ENCODE measurements at regions not wholly inside any gene's neighbourhood (a gene's known extent, or its start where the extent isn't known, plus 50 kb on each side); places are given as distances from the start of the nearest gene placed in this dataset.

DNA sequence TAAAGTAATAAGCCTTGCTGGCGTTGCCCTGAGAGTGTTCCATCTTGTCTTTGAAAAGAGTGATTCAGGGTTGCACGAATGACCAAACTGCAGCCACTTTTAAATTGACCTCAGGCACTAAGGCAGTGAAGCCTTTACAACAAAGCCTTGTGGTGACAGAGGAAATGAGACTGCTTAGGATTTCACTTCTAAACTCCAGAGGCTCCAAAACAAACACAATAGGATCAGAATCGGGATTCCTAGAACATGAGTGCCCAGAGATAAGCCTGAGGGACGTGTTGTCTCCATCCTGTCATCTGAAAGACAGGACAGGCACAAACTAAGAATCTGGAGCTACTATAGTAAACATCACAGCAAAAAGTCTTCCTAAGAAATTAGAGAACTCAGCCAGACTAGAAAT is 405.2 kb downstream of the PPARGC1A start:
- no peak for TF ChIP-seq HNF4A (conservative IDR thresholded peaks at IDR 0.05)
- TF ChIP-seq, protein P1, sequence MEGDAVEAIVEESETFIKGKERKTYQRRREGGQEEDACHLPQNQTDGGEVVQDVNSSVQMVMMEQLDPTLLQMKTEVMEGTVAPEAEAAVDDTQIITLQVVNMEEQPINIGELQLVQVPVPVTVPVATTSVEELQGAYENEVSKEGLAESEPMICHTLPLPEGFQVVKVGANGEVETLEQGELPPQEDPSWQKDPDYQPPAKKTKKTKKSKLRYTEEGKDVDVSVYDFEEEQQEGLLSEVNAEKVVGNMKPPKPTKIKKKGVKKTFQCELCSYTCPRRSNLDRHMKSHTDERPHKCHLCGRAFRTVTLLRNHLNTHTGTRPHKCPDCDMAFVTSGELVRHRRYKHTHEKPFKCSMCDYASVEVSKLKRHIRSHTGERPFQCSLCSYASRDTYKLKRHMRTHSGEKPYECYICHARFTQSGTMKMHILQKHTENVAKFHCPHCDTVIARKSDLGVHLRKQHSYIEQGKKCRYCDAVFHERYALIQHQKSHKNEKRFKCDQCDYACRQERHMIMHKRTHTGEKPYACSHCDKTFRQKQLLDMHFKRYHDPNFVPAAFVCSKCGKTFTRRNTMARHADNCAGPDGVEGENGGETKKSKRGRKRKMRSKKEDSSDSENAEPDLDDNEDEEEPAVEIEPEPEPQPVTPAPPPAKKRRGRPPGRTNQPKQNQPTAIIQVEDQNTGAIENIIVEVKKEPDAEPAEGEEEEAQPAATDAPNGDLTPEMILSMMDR (IDR thresholded peaks at IDR 0.05; ENCODE audit: low read depth, low read length, missing input control): no peak
- TF ChIP-seq EGR1 (IDR thresholded peaks at IDR 0.05; ENCODE audit: low read depth in 2 of 2): no peak
- TF ChIP-seq, protein P2, sequence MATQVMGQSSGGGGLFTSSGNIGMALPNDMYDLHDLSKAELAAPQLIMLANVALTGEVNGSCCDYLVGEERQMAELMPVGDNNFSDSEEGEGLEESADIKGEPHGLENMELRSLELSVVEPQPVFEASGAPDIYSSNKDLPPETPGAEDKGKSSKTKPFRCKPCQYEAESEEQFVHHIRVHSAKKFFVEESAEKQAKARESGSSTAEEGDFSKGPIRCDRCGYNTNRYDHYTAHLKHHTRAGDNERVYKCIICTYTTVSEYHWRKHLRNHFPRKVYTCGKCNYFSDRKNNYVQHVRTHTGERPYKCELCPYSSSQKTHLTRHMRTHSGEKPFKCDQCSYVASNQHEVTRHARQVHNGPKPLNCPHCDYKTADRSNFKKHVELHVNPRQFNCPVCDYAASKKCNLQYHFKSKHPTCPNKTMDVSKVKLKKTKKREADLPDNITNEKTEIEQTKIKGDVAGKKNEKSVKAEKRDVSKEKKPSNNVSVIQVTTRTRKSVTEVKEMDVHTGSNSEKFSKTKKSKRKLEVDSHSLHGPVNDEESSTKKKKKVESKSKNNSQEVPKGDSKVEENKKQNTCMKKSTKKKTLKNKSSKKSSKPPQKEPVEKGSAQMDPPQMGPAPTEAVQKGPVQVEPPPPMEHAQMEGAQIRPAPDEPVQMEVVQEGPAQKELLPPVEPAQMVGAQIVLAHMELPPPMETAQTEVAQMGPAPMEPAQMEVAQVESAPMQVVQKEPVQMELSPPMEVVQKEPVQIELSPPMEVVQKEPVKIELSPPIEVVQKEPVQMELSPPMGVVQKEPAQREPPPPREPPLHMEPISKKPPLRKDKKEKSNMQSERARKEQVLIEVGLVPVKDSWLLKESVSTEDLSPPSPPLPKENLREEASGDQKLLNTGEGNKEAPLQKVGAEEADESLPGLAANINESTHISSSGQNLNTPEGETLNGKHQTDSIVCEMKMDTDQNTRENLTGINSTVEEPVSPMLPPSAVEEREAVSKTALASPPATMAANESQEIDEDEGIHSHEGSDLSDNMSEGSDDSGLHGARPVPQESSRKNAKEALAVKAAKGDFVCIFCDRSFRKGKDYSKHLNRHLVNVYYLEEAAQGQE (IDR thresholded peaks at IDR 0.05): no peak
- no peak for TF ChIP-seq SP1 (IDR thresholded peaks at IDR 0.05)
- Histone ChIP-seq H3K4me3 (ENCODE audit: low read depth in 1 of 3, low read length in 3 of 3) (no peak overlapping the region), H3K36me3 (ENCODE audit: control insufficient read depth in 4 of 4, insufficient read depth in 3 of 4, low read depth in 1 of 4, low read length in 3 of 4) (no peaks in the 10 kb centered on the region), H3K27me3 (ENCODE audit: control insufficient read depth in 4 of 4, insufficient read depth in 4 of 4, low read length in 3 of 4) (no peaks in the 10 kb centered on the region), H3K27ac (ENCODE audit: low read depth in 1 of 2, low read length in 2 of 2) (no peak overlapping the region), H3K4me1 (ENCODE audit: control insufficient read depth in 4 of 4, insufficient read depth in 4 of 4, low read length in 3 of 4) (no peaks in the 10 kb centered on the region), H3K9me3 (ENCODE audit: control insufficient read depth in 4 of 4, low read length in 3 of 4) (no peaks in the 10 kb centered on the region), H3K9ac (ENCODE audit: low read depth in 1 of 2, low read length in 2 of 2) (no peak overlapping the region)
- 23% methylated on average over 4 of the region's 4 CpGs for WGBS
- no peak for DNase-seq (ENCODE audit: low spot score)

- Histone ChIP-seq H3K9ac (ENCODE audit: low read depth in 1 of 2, low read length in 2 of 2) (no peak overlapping the region), H3K27ac (ENCODE audit: low read depth in 1 of 2, low read length in 2 of 2) (no peak overlapping the region), H3K4me1 (ENCODE audit: control insufficient read depth in 4 of 4, insufficient read depth in 4 of 4, low read length in 3 of 4) (no peaks in the 10 kb centered on the region), H3K4me3 (ENCODE audit: low read depth in 1 of 3, low read length in 3 of 3) (no peak overlapping the region), H3K27me3 (ENCODE audit: control insufficient read depth in 4 of 4, insufficient read depth in 4 of 4, low read length in 3 of 4) (no peaks in the 10 kb centered on the region), H3K36me3 (ENCODE audit: control insufficient read depth in 4 of 4, insufficient read depth in 3 of 4, low read depth in 1 of 4, low read length in 3 of 4) (no peaks in the 10 kb centered on the region), H3K9me3 (ENCODE audit: control insufficient read depth in 4 of 4, low read length in 3 of 4) (no peaks in the 10 kb centered on the region)
- TF ChIP-seq, protein P3, sequence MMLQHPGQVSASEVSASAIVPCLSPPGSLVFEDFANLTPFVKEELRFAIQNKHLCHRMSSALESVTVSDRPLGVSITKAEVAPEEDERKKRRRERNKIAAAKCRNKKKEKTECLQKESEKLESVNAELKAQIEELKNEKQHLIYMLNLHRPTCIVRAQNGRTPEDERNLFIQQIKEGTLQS (IDR thresholded peaks at IDR 0.05): no peak
- TF ChIP-seq, protein P2 (IDR thresholded peaks at IDR 0.05): no peak
- TF ChIP-seq HNF4G (IDR thresholded peaks at IDR 0.05) (no peak), ZBTB33 (IDR thresholded peaks at IDR 0.05) (no peak), EGR1 (IDR thresholded peaks at IDR 0.05; ENCODE audit: low read depth in 2 of 2) (no peak), SP1 (IDR thresholded peaks at IDR 0.05) (no peak), GABPA (IDR thresholded peaks at IDR 0.05 in 1 of 2, conservative IDR thresholded peaks at IDR 0.05 in 1 of 2) (no peak), NR2F2 (IDR thresholded peaks at IDR 0.05) (no peak), FOXA2 (IDR thresholded peaks at IDR 0.05) (no peak), HNF4A (conservative IDR thresholded peaks at IDR 0.05) (no peak), FOXA1 (IDR thresholded peaks at IDR 0.05) (no peak), RXRA (IDR thresholded peaks at IDR 0.05) (no peak), YY1 (IDR thresholded peaks at IDR 0.05) (no peak), JUND (IDR thresholded peaks at IDR 0.05) (no peak), TAF1 (conservative IDR thresholded peaks at IDR 0.05) (no peak), RAD21 (IDR thresholded peaks at IDR 0.05) (no peak)
- TF ChIP-seq, protein P1 (IDR thresholded peaks at IDR 0.05; ENCODE audit: low read depth, low read length, missing input control): no peak
- TF ChIP-seq, protein P4, sequence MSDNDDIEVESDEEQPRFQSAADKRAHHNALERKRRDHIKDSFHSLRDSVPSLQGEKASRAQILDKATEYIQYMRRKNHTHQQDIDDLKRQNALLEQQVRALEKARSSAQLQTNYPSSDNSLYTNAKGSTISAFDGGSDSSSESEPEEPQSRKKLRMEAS (IDR thresholded peaks at IDR 0.05): no peak
- DNase-seq (ENCODE audit: low spot score): no peak
- WGBS: 68% methylated on average over 5 of the region's 5 CpGs
These were observed 406.4 kb downstream of the PPARGC1A start for GRCh38 chr4:23483320-23483960.
